PFSK-1 (cell line): ENCODE measurements at regions not wholly inside any gene's neighbourhood (a gene's known extent, or its start where the extent isn't known, plus 50 kb on each side); places are given as distances from the start of the nearest gene placed in this dataset.

Experiments used
- POLR2AphosphoS5 ChIP-seq: IDR thresholded peaks from 2 replicates; pipeline ENCODE4 v1.6.1; 2012; ENCODE audit warnings: low read depth, mild to moderate bottlenecking, control low read depth, low read length, moderate library complexity
- TAF1 ChIP-seq: IDR thresholded peaks from 2 replicates; pipeline ENCODE4 v1.6.1; 2012; ENCODE audit warnings: low read length, control low read depth, borderline replicate concordance; ENCODE audit not compliant: insufficient read depth

DNA sequence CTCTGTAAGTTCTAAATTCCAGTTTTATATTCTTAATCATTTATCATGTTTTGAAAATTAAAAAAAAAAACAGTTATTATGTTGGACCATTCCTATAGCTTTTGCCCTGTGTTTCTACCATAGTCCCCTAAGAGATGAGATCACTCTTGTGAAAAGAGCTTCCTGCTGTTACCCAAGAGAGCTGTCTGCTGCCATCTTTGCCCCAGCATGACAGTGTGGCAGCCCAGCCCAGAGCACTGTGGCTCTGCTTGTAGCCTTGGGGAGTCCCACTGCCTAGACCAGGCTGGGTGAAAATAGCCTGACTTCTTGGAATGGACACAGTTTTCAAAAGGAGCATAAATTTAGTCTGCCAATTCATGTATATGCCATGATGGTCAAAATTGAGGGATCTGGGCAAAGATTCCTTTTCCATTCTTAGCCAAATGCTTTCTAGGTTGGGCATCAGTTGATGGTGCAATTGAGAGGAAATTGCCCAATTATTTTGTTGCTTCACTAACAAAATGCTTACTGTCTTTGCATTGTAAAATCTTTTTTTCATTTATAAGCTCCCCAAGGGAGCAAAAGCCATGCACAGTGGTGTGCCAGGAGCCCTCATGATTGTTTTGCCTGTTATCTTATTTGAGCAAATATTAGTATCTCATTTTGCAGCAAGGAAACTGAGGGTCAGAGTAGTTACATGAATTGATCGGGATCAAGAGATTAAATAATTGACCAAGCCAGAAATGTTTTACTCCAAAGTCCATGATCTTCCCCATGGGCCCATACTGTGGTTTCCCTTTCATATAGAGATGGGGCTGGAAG is 72.8 kb downstream of the ETS2 start:
- TF ChIP-seq TAF1 (no peak), POLR2AphosphoS5 (no peak)
